ENCODE measurements at regions not wholly inside any gene's neighbourhood (a gene's known extent, or its start where the extent isn't known, plus 50 kb on each side); places are given as distances from the start of the nearest gene placed in this dataset.

DNA sequence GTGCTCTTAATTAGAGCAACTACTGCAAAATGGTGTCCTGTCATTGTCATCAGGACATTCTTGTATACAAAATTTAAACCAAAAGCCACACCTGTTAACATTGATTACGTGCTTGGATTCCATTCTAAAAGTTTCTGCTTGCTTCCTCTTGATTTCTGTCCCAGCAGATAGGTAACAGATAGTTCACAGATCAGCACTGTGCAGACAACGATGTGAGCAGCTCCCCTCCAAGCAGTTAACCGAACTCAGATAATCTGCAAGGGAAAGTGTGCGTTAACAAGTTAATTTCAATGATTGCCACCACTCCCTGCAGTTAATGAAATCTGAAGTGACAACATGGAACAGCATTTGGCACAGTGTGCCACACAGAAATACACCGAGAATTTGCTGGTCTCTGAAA is 54.4 kb upstream of the RELL1 start:
- intact Hi-C loops (cut with DNase I, micrococcal nuclease) = no loop called here
- no peak for ATAC-seq (ENCODE audit: poor library complexity)
- Mint-ChIP-seq H3K4me1 (ENCODE audit: low read depth) (no peaks in the 10 kb centered on the region), H3K36me3 (ENCODE audit: low read depth) (no peaks in the 10 kb centered on the region), H3K27me3 (no peaks in the 10 kb centered on the region), H3K27ac (no peak overlapping the region), H3K9me3 (no peaks in the 10 kb centered on the region), H3K4me3 (no peak overlapping the region)
- CTCF ChIA-PET = no interaction called here
- H3K9me3 ChIP-seq (ENCODE audit: control insufficient read depth in 1 of 2, insufficient read depth in 1 of 2, low read length in 2 of 2) = no peaks in the 10 kb centered on the region
- H3K36me3 ChIP-seq (ENCODE audit: insufficient read depth, low read length) = no peaks in the 10 kb centered on the region
- H3K4me3 ChIP-seq (ENCODE audit: low read length) = no peak overlapping the region
- no peaks in the 10 kb centered on the region for H3K27me3 ChIP-seq (ENCODE audit: control insufficient read depth in 1 of 2, insufficient read depth in 2 of 2, low read length in 2 of 2)
- TF ChIP-seq CTCF (IDR thresholded peaks at IDR 0.05) = no peak
- H3K27ac ChIP-seq (ENCODE audit: low read depth in 1 of 2, low read length in 2 of 2) = no peak overlapping the region
- H3K4me1 ChIP-seq (ENCODE audit: insufficient read depth, low read length) = no peaks in the 10 kb centered on the region
- no peak for DNase-seq
- POLR2A ChIA-PET = interaction anchor here (1.1 kb wide), 1 partner anchor 14 kb away, joined by 4 read pairs; no protein-coding TSS in a partner anchor

DNA sequence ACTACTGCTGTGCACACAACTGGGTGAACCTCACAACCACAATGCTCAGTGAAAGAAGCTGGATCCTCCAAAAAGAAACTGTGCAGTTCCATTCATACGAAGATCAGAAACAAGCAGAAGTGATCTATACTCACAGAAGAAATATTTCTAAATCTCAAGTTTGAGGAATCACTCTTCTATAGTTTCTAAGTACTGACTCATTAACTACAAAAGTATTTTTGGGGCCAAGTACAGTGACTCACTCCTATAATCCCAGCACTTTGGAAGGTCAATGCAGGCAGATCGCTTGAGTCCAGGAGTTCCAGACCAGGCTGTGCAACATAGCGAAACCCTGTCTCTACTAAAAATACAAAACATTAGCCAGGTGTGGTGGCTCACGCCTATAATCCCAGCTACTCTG is 51.3 kb upstream of the RELL1 start:
- intact Hi-C loops (cut with DNase I, micrococcal nuclease) = no loop called here
- Mint-ChIP-seq H3K27ac (no peak overlapping the region), H3K36me3 (ENCODE audit: low read depth) (no peaks in the 10 kb centered on the region), H3K9me3 (no peaks in the 10 kb centered on the region), H3K4me1 (ENCODE audit: low read depth) (no peaks in the 10 kb centered on the region), H3K4me3 (no peak overlapping the region), H3K27me3 (no peaks in the 10 kb centered on the region)
- Histone ChIP-seq H3K4me1 (ENCODE audit: insufficient read depth, low read length) (no peaks in the 10 kb centered on the region), H3K27ac (ENCODE audit: low read depth in 1 of 2, low read length in 2 of 2) (no peak overlapping the region), H3K36me3 (ENCODE audit: insufficient read depth, low read length) (no peaks in the 10 kb centered on the region), H3K9me3 (ENCODE audit: control insufficient read depth in 1 of 2, insufficient read depth in 1 of 2, low read length in 2 of 2) (no peaks in the 10 kb centered on the region), H3K4me3 (ENCODE audit: low read length) (no peak overlapping the region), H3K27me3 (ENCODE audit: control insufficient read depth in 1 of 2, insufficient read depth in 2 of 2, low read length in 2 of 2) (no peaks in the 10 kb centered on the region)
- DNase-seq (no peak), ATAC-seq (ENCODE audit: poor library complexity) (no peak)
- no peak for TF ChIP-seq CTCF (IDR thresholded peaks at IDR 0.05)
- CTCF ChIA-PET = no interaction called here
- POLR2A ChIA-PET = no interaction called here
